Transverse colon (tissue), 4 donors: ENCODE measurements at regions not wholly inside any gene's neighbourhood (a gene's known extent, or its start where the extent isn't known, plus 50 kb on each side); places are given as distances from the start of the nearest gene placed in this dataset.

Experiments
- DNase-seq: peaks from one replicate; pipeline ENCODE4 v3.0.0-alpha.2; 2019
- H3K27ac ChIP-seq, 4 donors: fragments of 200-600 bp; sonication (generic); 2 replicates each; pipeline ENCODE4 v1.5.1; 2016 to 2018; ENCODE audit warnings: inconsistent platforms in 4 of 4
- H3K27me3 ChIP-seq: fragments of 200-600 bp; sonication (generic); 2 replicates; pipeline ENCODE4 v1.5.1; 2017; ENCODE audit warnings: inconsistent platforms
- H3K36me3 ChIP-seq, 4 donors: fragments of 200-600 bp; sonication (generic); 2 replicates each; pipeline ENCODE4 v1.5.1; 2017 to 2019; ENCODE audit warnings: inconsistent platforms in 4 of 4
- H3K4me1 ChIP-seq, 4 donors: fragments of 200-600 bp; sonication (generic); 2 replicates each; pipeline ENCODE4 v1.5.1; 2017 to 2020; ENCODE audit warnings: inconsistent platforms in 4 of 4
- H3K4me3 ChIP-seq, 4 donors: fragments of 200-600 bp; sonication (generic); 1 replicate in 1 of 4; 2 replicates in 3 of 4; pipeline versions ENCODE4 v1.5.1 to v1.6.1; 2017 to 2019; ENCODE audit warnings: inconsistent platforms in 4 of 4
- H3K9me3 ChIP-seq, 2 donors: fragments of 200-600 bp; sonication (generic); 2 replicates each; pipeline ENCODE4 v1.5.1; 2017 to 2019; ENCODE audit warnings: inconsistent platforms in 2 of 2
- EP300 ChIP-seq: sonication (generic); formaldehyde crosslinking; IDR thresholded peaks from one replicate; pipeline ENCODE4 v1.6.1; 2017; ENCODE audit warnings: antibody characterized with exemption, low read depth
- POLR2A ChIP-seq: fragments of 450-650 bp; IDR thresholded peaks from one replicate; pipeline ENCODE4 v1.6.1; 2016; ENCODE audit warnings: antibody characterized with exemption, mild to moderate bottlenecking, moderate library complexity
- POLR2AphosphoS5 ChIP-seq, 3 donors: sonication (generic); formaldehyde crosslinking; IDR thresholded peaks; one replicate each; pipeline ENCODE4 v1.6.1; 2016; ENCODE audit warnings: antibody characterized with exemption in 3 of 3
- WGBS, 2 donors: methylation state at CpG; one replicate each; pipeline ENCODE4 v1.1.5; 2018; ENCODE audit warnings: low coverage in 1 of 2; 5-methylcytosine and 5-hydroxymethylcytosine counted together
- in situ Hi-C, 4 donors: fragments of 200-750 bp; cut with MboI; loops; one replicate each; pipeline versions ENCODE4 v1.15.0 to v1.15.1; 2017; ENCODE audit warnings: low sequenced_read_pairs in 3 of 4, low pct_ligation_motif_present in 1 of 4, low pct_unique_long_range_greater_than_20kb in 1 of 4
- intact Hi-C: fragments of 100-400 bp; cut with DNase I; formaldehyde crosslinking; loops from one replicate; pipeline ENCODE4 v1.15.1; 2023; ENCODE audit warnings: low total_unique reads
- TF ChIP-seq, protein P1 (sequence below), 5 experiments: fragments of 200-600 bp in 3 of 5; fragments of 450-650 bp in 2 of 5; sonication (generic) in 3 of 5; IDR thresholded peaks; 1 replicate in 2 of 5; 2 replicates in 3 of 5; pipeline ENCODE4 v1.5.1; 2016 to 2017; ENCODE audit warnings: antibody characterized with exemption in 5 of 5, inconsistent platforms in 3 of 5, mild to moderate bottlenecking in 2 of 5, moderate library complexity in 1 of 5

DNA sequence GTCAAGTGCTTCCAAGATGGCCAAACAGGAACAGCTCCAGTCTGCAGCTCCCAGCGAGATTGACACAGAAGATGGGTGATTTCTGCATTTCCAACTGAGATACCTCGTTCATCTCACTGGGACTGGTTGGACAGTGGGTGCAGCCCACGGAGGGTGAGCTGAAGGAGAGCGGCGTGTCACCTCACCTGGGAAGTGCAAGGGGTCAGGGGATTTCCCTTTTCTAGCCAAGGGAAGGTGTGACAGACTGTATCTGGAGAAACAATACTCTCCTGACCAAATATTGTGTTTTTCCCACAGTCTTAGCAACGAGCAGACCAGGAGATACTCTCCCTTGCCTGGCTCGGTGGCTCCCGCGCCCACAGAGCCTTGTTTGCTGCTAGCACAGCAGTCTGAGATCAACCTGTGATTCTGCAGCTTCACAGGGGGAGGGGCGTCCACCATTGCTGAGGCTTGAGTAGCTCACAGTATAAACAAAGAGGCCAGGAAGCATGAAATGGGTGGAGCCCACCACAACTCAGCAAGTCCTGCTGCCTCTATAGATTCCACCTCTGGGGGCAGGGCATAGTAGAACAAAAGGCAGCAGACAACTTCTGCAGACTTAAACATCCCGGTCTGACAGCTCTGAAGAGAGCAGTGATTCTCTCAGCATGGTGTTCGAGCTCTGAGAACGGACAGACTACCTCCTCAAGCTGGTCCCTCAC lies 293.5 kb upstream of the SUCLG2 start:
- H3K9me3 ChIP-seq: no peaks in the 10 kb centered on the region
- intact Hi-C loops (no loop called here), in situ Hi-C loops (no loop called here)
- TF ChIP-seq, protein P1, sequence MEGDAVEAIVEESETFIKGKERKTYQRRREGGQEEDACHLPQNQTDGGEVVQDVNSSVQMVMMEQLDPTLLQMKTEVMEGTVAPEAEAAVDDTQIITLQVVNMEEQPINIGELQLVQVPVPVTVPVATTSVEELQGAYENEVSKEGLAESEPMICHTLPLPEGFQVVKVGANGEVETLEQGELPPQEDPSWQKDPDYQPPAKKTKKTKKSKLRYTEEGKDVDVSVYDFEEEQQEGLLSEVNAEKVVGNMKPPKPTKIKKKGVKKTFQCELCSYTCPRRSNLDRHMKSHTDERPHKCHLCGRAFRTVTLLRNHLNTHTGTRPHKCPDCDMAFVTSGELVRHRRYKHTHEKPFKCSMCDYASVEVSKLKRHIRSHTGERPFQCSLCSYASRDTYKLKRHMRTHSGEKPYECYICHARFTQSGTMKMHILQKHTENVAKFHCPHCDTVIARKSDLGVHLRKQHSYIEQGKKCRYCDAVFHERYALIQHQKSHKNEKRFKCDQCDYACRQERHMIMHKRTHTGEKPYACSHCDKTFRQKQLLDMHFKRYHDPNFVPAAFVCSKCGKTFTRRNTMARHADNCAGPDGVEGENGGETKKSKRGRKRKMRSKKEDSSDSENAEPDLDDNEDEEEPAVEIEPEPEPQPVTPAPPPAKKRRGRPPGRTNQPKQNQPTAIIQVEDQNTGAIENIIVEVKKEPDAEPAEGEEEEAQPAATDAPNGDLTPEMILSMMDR (IDR thresholded peaks at IDR 0.05): no peak
- no peak for TF ChIP-seq POLR2A
- TF ChIP-seq POLR2AphosphoS5 (IDR thresholded peaks at IDR 0.05): no peak
- TF ChIP-seq EP300: no peak
- 70 to 76% methylated on average over 3 to 13 of the region's 13 CpGs for WGBS, 2 donors
- H3K27ac ChIP-seq: no peak overlapping the region
- H3K4me3 ChIP-seq: no peak overlapping the region
- H3K27me3 ChIP-seq: no peaks in the 10 kb centered on the region
- H3K36me3 ChIP-seq: no peaks in the 10 kb centered on the region
- DNase-seq: no peak
- H3K4me1 ChIP-seq: no peaks in the 10 kb centered on the region

DNA sequence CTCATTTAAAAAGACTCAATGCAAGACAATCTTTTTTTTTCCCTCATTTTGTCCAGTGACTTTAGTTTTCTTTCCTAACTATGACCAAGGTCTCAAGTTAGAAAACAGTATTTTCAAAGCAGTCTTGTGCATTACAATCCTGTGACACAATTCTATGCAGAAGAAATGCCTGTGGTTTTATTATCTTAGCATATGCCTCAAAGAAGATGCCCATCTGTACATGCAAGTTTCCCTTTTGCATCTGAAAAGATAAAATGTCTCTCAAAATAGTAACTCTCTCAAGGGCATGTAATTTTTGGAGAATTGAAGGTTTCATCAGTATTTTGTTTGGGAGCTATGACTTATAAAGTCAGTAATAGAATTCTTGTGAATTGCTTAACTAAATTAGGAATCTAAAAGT lies 292.0 kb upstream of the SUCLG2 start:
- no peak overlapping the region for H3K27ac ChIP-seq
- H3K9me3 ChIP-seq: no peaks in the 10 kb centered on the region
- H3K4me3 ChIP-seq: no peak overlapping the region
- intact Hi-C loops: no loop called here
- H3K36me3 ChIP-seq: no peaks in the 10 kb centered on the region
- no peaks in the 10 kb centered on the region for H3K4me1 ChIP-seq
- no peaks in the 10 kb centered on the region for H3K27me3 ChIP-seq
- TF ChIP-seq POLR2A: no peak
- no peak for DNase-seq
- in situ Hi-C loops: no loop called here

DNA sequence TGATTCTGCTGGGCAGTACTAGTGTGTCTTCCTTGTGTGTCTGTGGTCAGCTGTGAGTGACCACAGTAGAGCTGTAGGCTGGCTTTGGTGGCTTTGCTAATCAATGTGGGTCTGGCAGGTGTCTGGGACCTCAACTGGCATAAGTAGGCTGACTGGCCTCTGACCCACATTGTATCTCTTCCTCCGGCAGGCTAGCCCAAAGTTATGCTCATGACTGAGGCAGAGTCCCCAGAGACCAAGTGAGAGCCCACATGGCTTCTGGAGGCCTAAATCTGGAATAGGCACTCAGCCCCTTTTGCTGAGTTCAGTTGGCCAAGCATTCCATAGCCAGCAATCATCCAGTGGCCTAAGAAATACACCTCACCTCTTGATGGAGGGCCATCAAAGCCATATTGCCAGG lies 289.1 kb upstream of the SUCLG2 start:
- 100% methylated on average over 1 of the region's 1 CpG; no CpG with 5 or more reads in 1 of the 2 donors for WGBS, 2 donors
- in situ Hi-C loops: no loop called here
- no peak for DNase-seq

DNA sequence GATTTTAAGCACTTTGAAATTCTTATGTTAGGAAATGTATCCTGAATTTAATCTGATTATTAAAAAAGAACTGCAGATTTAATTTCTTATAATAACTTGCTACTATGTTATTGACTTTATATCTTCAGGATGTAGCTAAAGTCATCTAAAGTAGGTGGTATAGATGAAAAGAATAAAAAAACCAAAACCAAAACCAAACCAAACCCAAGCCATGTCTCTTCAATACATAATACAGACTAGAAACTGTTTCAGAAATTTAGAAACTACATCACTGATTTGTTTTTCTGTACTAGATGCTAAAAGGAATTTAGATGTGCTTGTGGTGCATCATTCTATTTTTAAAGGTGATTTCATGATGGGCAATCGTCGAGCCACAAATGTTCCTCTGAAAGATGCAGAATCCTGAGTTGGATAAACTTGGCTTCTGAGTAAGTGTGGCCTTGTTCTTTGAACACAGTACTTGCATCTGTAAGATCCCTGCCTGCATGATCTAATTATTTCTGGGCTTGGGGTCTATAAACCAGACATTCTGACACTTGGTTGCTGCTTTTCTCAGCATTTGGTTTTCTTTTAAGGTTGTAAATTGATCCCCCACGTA lies 287.1 kb upstream of the SUCLG2 start:
- WGBS, 2 donors: 80 to 81% methylated on average over 3 of the region's 3 CpGs
- in situ Hi-C loops: no loop called here
- DNase-seq: no peak

More for the DNA sequence above, 289.1 kb upstream of the SUCLG2 start:
- no peaks in the 10 kb centered on the region for H3K4me1 ChIP-seq
- no peaks in the 10 kb centered on the region for H3K27me3 ChIP-seq
- TF ChIP-seq POLR2A (no peak), POLR2AphosphoS5 (IDR thresholded peaks at IDR 0.05) (no peak), EP300 (no peak)
- TF ChIP-seq, protein P1 (IDR thresholded peaks at IDR 0.05): no peak
- H3K36me3 ChIP-seq: no peaks in the 10 kb centered on the region
- H3K4me3 ChIP-seq: no peak overlapping the region
- no peak overlapping the region for H3K27ac ChIP-seq
- no peaks in the 10 kb centered on the region for H3K9me3 ChIP-seq
- intact Hi-C loops: no loop called here

More for the DNA sequence above, 287.1 kb upstream of the SUCLG2 start:
- H3K4me3 ChIP-seq: no peak overlapping the region
- H3K4me1 ChIP-seq: no peaks in the 10 kb centered on the region
- no peaks in the 10 kb centered on the region for H3K9me3 ChIP-seq
- no peaks in the 10 kb centered on the region for H3K27me3 ChIP-seq
- TF ChIP-seq POLR2A: no peak
- TF ChIP-seq POLR2AphosphoS5 (IDR thresholded peaks at IDR 0.05): no peak
- no peak for TF ChIP-seq EP300
- TF ChIP-seq, protein P1 (IDR thresholded peaks at IDR 0.05): no peak
- intact Hi-C loops: no loop called here
- no peaks in the 10 kb centered on the region for H3K36me3 ChIP-seq
- H3K27ac ChIP-seq: no peak overlapping the region
